Dermis blood vessel endothelial cell (primary cell): ENCODE measurements at regions not wholly inside any gene's neighbourhood (a gene's known extent, or its start where the extent isn't known, plus 50 kb on each side); places are given as distances from the start of the nearest gene placed in this dataset.

ENCODE experiments used
- DNase-seq: peaks from one replicate; pipeline ENCODE4 v3.0.0; 2010

- no peak for DNase-seq
Measured at GRCh38 chr15:61736790-61737189, 323.5 kb downstream of the VPS13C start.

DNA sequence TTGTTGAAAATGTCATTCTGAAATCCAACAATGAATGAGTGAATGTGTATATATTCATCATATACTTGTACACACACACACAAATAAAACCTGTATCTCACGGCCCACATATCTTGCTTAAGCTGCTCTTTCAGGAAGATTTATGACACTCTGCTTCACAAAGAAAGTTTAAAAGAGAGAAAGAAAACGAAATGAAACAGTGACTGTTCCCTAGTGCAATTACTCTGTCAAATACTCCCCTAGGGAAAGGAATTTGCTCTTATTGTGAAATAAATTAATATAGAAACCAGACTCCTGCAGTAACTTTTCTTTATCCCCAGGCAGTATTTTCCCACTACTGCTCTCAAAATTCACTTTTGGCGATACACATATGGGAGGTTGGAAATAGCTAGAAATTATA lies 329.1 kb downstream of the VPS13C start:
- DNase-seq, result no peak

GRCh38 chr15:61729646-61730045 lies 330.6 kb downstream of the VPS13C start:
- no peak for DNase-seq

- no peak for DNase-seq
Measured at GRCh38 chr15:61726166-61726565, 334.1 kb downstream of the VPS13C start.

GRCh38 chr15:61725251-61725650 lies 335.0 kb downstream of the VPS13C start:
- no peak for DNase-seq

DNA sequence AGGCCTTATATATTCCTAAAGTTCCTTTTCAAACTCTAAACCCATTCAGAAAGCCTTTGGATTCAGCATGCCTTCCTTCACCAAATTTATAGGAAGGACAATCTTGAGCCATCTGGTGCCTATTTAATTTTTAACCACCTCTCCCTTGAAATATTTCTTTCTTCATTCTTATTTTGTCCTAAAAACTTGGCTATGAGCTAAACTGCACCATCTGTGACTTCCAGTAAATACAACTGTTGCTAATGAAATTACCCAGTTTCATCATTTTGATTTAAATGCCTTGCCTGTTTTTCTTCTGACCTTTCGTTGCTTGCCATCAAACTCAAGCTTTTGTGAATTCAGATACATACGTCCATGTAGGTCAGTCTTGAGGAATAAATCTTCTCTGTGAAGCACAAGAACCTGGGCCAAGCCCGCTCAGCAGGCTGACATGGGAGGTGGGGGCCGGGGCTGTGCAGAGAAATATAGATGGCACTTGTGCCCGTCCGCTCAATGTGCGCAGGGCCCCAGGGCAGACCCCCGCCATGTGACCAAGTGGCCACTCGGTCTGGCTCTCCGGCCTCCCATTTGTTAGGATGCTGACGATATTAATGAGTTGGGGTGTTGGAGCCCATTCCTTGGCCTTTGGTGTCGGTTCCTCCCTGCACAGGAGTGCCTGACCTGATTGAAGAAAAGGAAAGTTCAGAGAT lies 335.9 kb downstream of the VPS13C start:
- no peak for DNase-seq

DNA sequence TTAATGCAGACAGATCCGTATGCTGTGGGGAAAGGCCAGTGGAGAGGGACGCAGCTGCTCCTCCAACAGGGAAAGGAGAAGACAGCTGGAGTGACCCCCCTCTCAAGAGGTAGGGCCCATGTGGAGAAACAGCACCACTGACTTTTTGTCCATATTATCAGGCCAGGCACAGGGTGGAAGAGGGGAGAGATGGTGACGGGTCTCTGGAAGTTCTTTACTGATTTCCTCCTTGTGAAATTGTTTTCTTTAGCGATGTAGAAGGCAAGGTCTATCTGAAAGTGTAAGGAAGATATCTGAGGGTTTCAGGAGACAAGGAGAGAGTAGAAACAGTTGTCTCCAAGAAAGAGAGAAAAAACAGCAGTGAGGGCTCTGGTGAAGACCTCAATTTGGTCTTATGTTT lies 338.8 kb downstream of the VPS13C start:
- DNase-seq, result no peak

GRCh38 chr15:61720197-61720704 lies 340.0 kb downstream of the VPS13C start:
- no peak for DNase-seq

GRCh38 chr15:61715082-61715481 lies 345.2 kb downstream of the VPS13C start:
- DNase-seq, result no peak

DNA sequence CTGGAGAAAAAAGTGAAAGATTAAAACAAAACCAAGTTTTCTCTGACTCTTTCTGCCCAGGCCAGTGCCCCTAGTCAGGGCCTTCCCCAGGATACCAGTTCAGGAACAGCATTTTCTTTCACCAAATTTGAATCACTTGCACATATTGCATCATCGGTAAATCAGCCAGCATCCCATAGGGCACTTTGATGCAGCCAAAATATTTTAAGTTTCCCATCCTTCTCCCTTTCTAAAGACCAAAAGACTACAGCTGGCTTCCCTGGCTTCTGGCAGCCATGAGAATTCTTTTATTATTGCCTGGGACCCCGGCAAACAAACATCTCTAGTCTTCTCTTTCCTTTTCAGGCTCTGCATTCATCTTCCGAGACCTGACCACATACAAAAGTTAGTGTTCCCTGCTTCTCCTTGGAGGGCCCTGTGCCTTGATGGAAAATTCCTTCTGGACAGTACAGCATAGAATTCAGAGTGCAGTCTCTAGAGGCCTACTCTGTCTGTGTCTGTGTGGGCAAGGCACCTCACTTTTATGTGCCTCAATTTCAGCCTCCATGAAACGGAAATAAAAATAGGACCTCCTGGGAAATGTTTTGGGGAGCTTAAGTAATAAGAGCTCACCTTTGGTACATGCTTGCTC lies 348.0 kb downstream of the VPS13C start:
- no peak for DNase-seq

DNA sequence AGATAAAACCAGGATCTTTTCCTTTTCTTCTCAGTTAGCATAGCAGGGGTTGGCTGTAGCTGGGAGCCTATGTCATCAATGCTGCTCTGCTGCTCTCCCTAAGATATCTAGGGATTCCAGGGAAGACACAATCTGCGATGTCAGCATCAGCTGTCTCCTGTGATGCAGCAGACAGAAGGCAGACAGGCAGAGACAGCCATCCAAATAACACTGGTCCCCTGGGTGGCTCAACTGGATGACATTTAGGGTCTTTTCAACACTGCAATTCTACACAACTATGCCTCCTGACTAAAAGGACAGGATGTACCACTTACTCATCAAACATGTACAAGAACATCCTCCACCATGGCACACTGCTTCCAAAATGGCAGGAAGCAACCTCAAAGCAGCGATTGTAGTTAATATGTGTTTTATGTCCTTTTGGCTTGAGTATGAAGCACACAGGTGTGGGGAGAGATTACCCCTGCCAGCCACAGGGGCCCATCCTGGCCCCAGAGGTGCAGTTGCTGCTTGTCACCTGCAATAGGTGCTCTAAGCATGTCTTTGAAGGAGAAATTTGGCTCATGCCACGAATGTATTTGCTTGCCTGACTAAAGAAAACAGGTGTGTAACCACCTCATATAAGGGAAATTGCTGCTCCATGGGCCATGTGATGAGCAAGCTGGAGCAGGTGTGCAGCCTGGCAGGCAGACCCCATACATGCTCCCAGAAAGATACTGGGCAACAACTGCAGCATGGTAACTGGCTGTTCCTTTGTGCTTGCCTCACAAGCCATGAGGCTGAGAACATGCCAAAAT lies 357.8 kb downstream of the VPS13C start:
- DNase-seq, result no peak

- DNase-seq, result no peak
Measured at GRCh38 chr15:61701455-61701854, 358.8 kb downstream of the VPS13C start.

DNA sequence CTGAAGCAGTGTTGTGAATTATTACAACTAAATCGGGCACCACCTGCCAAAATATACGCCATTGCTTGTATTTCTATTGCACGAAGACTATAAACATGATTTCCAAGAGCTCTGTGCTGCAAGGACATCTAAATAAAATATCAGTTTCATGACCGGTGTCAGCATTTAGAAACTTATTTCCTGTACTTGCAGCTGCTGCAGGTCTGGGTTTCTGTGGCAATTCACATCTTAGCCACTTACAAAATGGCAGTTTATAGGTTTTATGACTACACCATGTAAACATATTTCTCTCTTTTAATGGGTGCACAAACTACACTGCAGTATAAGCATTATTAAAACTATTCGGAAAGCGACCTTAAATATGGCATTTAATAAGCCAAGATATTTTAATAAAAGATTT lies 359.4 kb downstream of the VPS13C start:
- no peak for DNase-seq

DNA sequence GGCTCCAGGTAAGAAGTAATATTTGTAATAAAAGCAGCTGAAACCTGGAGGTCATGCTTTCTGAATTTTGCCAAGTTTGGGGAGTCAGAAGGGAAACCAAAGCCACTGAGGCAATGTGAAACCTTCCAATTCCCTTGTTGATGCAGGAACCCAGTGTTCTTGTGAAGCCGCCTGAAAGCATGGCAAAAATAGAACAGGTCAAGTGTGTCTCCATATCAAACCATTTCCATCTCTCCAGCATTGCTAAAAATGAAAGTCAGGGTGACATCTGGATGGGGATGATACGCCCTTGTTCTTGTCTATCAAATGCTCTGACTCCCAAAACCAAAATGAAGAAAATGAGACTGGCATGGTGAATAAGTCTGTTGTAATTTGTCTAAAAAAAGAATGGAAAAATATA lies 362.5 kb downstream of the VPS13C start:
- DNase-seq, result no peak

GRCh38 chr15:61689067-61689466 lies 371.2 kb downstream of the VPS13C start:
- no peak for DNase-seq

DNA sequence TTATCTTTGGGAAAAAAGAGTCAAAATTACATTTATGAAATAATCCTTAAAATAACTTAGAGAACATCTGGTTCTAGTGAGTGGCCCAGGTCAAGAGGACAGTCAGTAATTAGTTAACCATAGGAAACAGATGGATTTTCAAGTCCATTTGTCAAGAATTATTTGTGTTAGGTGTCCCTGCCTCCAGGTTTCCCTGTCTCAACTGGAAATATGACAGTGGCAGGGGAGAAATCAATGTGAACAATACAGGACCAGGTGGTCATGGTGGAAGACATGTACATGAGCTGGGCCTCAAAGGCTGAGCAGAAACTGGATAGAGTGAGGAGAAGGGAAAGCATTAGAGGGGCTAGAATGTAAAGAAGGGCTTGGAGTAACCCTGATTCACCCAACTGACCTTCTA lies 372.6 kb downstream of the VPS13C start:
- no peak for DNase-seq

- no peak for DNase-seq
Measured at GRCh38 chr15:61687124-61687523, 373.1 kb downstream of the VPS13C start.

DNA sequence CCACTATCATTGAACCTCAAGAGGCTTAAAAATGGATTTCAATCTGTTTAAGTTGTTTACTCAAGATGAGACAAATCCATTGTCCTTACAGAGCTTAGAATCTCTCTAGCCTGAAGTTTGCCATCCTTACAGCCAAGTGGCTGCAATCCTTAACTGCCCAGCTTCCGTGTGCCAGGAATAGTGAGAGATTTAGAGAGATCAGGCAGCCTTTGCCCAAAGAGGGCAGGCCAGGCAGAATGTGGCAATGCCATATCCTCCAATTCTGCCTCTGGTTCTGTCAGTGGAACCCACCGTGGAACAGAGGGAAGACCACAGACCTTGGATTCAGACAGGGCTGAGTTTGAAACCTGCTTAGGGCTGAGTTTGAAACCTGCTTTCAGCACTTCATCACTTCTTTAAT lies 374.3 kb downstream of the VPS13C start:
- DNase-seq, result no peak

- no peak for DNase-seq
Measured at GRCh38 chr15:61685534-61685933, 374.7 kb downstream of the VPS13C start.

GRCh38 chr15:61684749-61685467 lies 375.3 kb downstream of the VPS13C start:
- DNase-seq, result no peak

GRCh38 chr15:61682891-61683735 lies 377.1 kb downstream of the VPS13C start:
- no peak for DNase-seq

DNA sequence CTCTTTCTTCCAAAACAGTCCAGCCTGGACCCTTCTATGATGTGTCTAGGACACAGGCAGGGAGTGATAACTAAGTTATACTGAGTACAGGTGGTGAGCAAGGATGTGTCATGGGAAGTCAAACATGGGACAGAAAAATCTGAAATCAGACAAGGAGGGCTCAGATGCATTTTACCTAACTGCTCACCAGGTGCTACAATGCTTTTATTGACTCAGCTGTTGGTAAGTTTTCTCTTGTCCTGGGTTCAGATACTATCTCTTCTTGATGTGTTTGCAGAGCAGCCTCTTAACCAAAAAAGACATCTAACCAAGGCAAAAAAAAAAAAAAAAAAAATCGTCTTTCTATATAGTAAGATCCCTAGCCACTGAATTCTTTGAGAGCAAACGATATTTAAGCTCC lies 378.6 kb downstream of the VPS13C start:
- DNase-seq, result no peak
